ENCODE measurements at regions not wholly inside any gene's neighbourhood (a gene's known extent, or its start where the extent isn't known, plus 50 kb on each side); places are given as distances from the start of the nearest gene placed in this dataset.

GRCh38 chr14:71753976-71754375 lies 178.3 kb upstream of the RGS6 start:
- H3K79me2 ChIP-seq (ENCODE audit: insufficient read depth, low read length), result no peaks in the 10 kb centered on the region
- H3K27ac ChIP-seq (ENCODE audit: low read length), result no peak overlapping the region
- no peak overlapping the region for H3K4me2 ChIP-seq (ENCODE audit: insufficient read depth, low read length)
- ATAC-seq (ENCODE audit: insufficient read depth, low read depth) (no peak), DNase-seq (no peak)
- no peak overlapping the region for H2AFZ ChIP-seq (ENCODE audit: low read depth, low read length)
- H3K9ac ChIP-seq (ENCODE audit: low read depth, low read length), result no peak overlapping the region
- H3K9me3 ChIP-seq (ENCODE audit: insufficient read depth, low read length, severe bottlenecking), result no peaks in the 10 kb centered on the region
- H4K20me1 ChIP-seq (ENCODE audit: insufficient read depth, low read length), result no peaks in the 10 kb centered on the region
- peaks cover 19% of the 10 kb centered on the region for H3K4me1 ChIP-seq (ENCODE audit: insufficient read depth, low read length)
- H3K4me3 ChIP-seq (ENCODE audit: low read depth in 1 of 2, low read length in 2 of 2), result no peak overlapping the region
- TF ChIP-seq, protein P1, sequence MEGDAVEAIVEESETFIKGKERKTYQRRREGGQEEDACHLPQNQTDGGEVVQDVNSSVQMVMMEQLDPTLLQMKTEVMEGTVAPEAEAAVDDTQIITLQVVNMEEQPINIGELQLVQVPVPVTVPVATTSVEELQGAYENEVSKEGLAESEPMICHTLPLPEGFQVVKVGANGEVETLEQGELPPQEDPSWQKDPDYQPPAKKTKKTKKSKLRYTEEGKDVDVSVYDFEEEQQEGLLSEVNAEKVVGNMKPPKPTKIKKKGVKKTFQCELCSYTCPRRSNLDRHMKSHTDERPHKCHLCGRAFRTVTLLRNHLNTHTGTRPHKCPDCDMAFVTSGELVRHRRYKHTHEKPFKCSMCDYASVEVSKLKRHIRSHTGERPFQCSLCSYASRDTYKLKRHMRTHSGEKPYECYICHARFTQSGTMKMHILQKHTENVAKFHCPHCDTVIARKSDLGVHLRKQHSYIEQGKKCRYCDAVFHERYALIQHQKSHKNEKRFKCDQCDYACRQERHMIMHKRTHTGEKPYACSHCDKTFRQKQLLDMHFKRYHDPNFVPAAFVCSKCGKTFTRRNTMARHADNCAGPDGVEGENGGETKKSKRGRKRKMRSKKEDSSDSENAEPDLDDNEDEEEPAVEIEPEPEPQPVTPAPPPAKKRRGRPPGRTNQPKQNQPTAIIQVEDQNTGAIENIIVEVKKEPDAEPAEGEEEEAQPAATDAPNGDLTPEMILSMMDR (IDR thresholded peaks at IDR 0.05; ENCODE audit: borderline replicate concordance, extremely low read depth, low read length, poor library complexity, severe bottlenecking), result no peak
- TF ChIP-seq EZH2 (IDR thresholded peaks at IDR 0.05; ENCODE audit: borderline replicate concordance, low read depth, low read length, severe bottlenecking), result no peak
- no peaks in the 10 kb centered on the region for H3K36me3 ChIP-seq (ENCODE audit: insufficient read depth, low read length)
- no peaks in the 10 kb centered on the region for H3K27me3 ChIP-seq (ENCODE audit: insufficient read depth, low read length, poor library complexity)

GRCh38 chr14:71754422-71755095 lies 177.7 kb upstream of the RGS6 start:
- Histone ChIP-seq H3K36me3 (ENCODE audit: insufficient read depth, low read length) (no peaks in the 10 kb centered on the region), H3K27ac (ENCODE audit: low read length) (no peak overlapping the region), H4K20me1 (ENCODE audit: insufficient read depth, low read length) (no peaks in the 10 kb centered on the region), H2AFZ (ENCODE audit: low read depth, low read length) (no peak overlapping the region), H3K79me2 (ENCODE audit: insufficient read depth, low read length) (no peaks in the 10 kb centered on the region), H3K9ac (ENCODE audit: low read depth, low read length) (no peak overlapping the region), H3K4me2 (ENCODE audit: insufficient read depth, low read length) (no peak overlapping the region), H3K27me3 (ENCODE audit: insufficient read depth, low read length, poor library complexity) (no peaks in the 10 kb centered on the region), H3K4me1 (ENCODE audit: insufficient read depth, low read length) (peaks cover 17% of the 10 kb centered on the region), H3K4me3 (ENCODE audit: low read depth in 1 of 2, low read length in 2 of 2) (no peak overlapping the region), H3K9me3 (ENCODE audit: insufficient read depth, low read length, severe bottlenecking) (no peaks in the 10 kb centered on the region)
- no peak for DNase-seq
- no peak for ATAC-seq (ENCODE audit: insufficient read depth, low read depth)
- no peak for TF ChIP-seq EZH2 (IDR thresholded peaks at IDR 0.05; ENCODE audit: borderline replicate concordance, low read depth, low read length, severe bottlenecking)
- TF ChIP-seq, protein P1 (IDR thresholded peaks at IDR 0.05; ENCODE audit: borderline replicate concordance, extremely low read depth, low read length, poor library complexity, severe bottlenecking), result no peak

- no peak overlapping the region for H3K9ac ChIP-seq (ENCODE audit: low read depth, low read length)
- TF ChIP-seq, protein P1 (IDR thresholded peaks at IDR 0.05; ENCODE audit: borderline replicate concordance, extremely low read depth, low read length, poor library complexity, severe bottlenecking), result no peak
- no peak for TF ChIP-seq EZH2 (IDR thresholded peaks at IDR 0.05; ENCODE audit: borderline replicate concordance, low read depth, low read length, severe bottlenecking)
- no peak overlapping the region for H3K4me2 ChIP-seq (ENCODE audit: insufficient read depth, low read length)
These were observed 173.8 kb upstream of the RGS6 start for GRCh38 chr14:71758229-71758951.

More at GRCh38 chr14:71758229-71758951, 173.8 kb upstream of the RGS6 start:
- no peaks in the 10 kb centered on the region for H3K27me3 ChIP-seq (ENCODE audit: insufficient read depth, low read length, poor library complexity)
- H3K4me1 ChIP-seq (ENCODE audit: insufficient read depth, low read length), result peaks cover under 1% of the 10 kb centered on the region
- no peak for DNase-seq
- H3K9me3 ChIP-seq (ENCODE audit: insufficient read depth, low read length, severe bottlenecking), result no peaks in the 10 kb centered on the region
- H4K20me1 ChIP-seq (ENCODE audit: insufficient read depth, low read length), result no peaks in the 10 kb centered on the region
- no peak overlapping the region for H3K4me3 ChIP-seq (ENCODE audit: low read depth in 1 of 2, low read length in 2 of 2)
- H2AFZ ChIP-seq (ENCODE audit: low read depth, low read length), result no peak overlapping the region
- no peak overlapping the region for H3K27ac ChIP-seq (ENCODE audit: low read length)
- peak; percentile 35; the same call in 2 of the 3 replicates for ATAC-seq (ENCODE audit: insufficient read depth, low read depth)
- no peaks in the 10 kb centered on the region for H3K79me2 ChIP-seq (ENCODE audit: insufficient read depth, low read length)
- H3K36me3 ChIP-seq (ENCODE audit: insufficient read depth, low read length), result no peaks in the 10 kb centered on the region

Measured in DND-41 (cell line).